ENCODE measurements at regions not wholly inside any gene's neighbourhood (a gene's known extent, or its start where the extent isn't known, plus 50 kb on each side); places are given as distances from the start of the nearest gene placed in this dataset.
"Not testable (repeated sequence)": the region's sequence is repeated elsewhere in the genome, so short reads cannot be mapped to it uniquely, and the experiment has no call there.

- H3K4me1 ChIP-seq (ENCODE audit: control insufficient read depth in 3 of 3, insufficient read depth in 2 of 3, low read depth in 1 of 3, low read length in 2 of 3) = no peaks in the 10 kb centered on the region
- no peaks in the 10 kb centered on the region for H3K36me3 ChIP-seq (ENCODE audit: control insufficient read depth in 3 of 3, insufficient read depth in 2 of 3, low read depth in 1 of 3, low read length in 3 of 3)
- 3 to 7% (median 4%) methylated on average over 54 to 58 of the region's 58 CpGs for WGBS, 3 donors
- peak overlapping the region in 1 of 3 donors; percentile 23 for H3K27ac ChIP-seq (ENCODE audit: low read depth in 1 of 3, low read length in 2 of 3)
- H3K4me3 ChIP-seq (ENCODE audit: low read depth in 1 of 3, low read length in 3 of 3) = peak overlapping the region in 2 of 3 donors; percentile 12 to 51
- FAIRE-seq (no peak), DNase-seq (peak; percentile 2 to 62)
- H3K9me3 ChIP-seq (ENCODE audit: control insufficient read depth in 2 of 2, insufficient read depth in 1 of 2, low read depth in 1 of 2, low read length in 1 of 2) = no peaks in the 10 kb centered on the region
- H3K27me3 ChIP-seq (ENCODE audit: control insufficient read depth in 3 of 3, insufficient read depth in 3 of 3, low read length in 3 of 3) = peaks cover 0 to 4% (median 0%) of the 10 kb centered on the region in 3 donors
Observed at GRCh38 chr13:22915442-22916082, 265.2 kb upstream of the SGCG start.

GRCh38 chr13:22916276-22916675, 264.5 kb upstream of the SGCG start:
- not testable (repeated sequence) for H3K9me3 ChIP-seq (ENCODE audit: control insufficient read depth in 2 of 2, insufficient read depth in 1 of 2, low read depth in 1 of 2, low read length in 1 of 2)
- WGBS, 3 donors = 43 to 47% (median 47%) methylated on average over 4 of the region's 4 CpGs

GRCh38 chr13:22925881-22926747, 254.7 kb upstream of the SGCG start:
- no peaks in the 10 kb centered on the region for H3K27me3 ChIP-seq (ENCODE audit: control insufficient read depth in 3 of 3, insufficient read depth in 3 of 3, low read length in 3 of 3)
- 13 to 19% (median 18%) methylated on average over 39 to 55 of the region's 55 CpGs for WGBS, 3 donors
- peak overlapping the region in 1 of 3 donors; percentile 30 for H3K4me3 ChIP-seq (ENCODE audit: low read depth in 1 of 3, low read length in 3 of 3)
- H3K4me1 ChIP-seq (ENCODE audit: control insufficient read depth in 3 of 3, insufficient read depth in 2 of 3, low read depth in 1 of 3, low read length in 2 of 3) = no peaks in the 10 kb centered on the region
- no peaks in the 10 kb centered on the region for H3K36me3 ChIP-seq (ENCODE audit: control insufficient read depth in 3 of 3, insufficient read depth in 2 of 3, low read depth in 1 of 3, low read length in 3 of 3)
- peak in 1 of 2 donors; percentile 62 for DNase-seq
- H3K27ac ChIP-seq (ENCODE audit: low read depth in 1 of 3, low read length in 2 of 3) = peak overlapping the region in 1 of 3 donors; percentile 73
- H3K9me3 ChIP-seq (ENCODE audit: control insufficient read depth in 2 of 2, insufficient read depth in 1 of 2, low read depth in 1 of 2, low read length in 1 of 2) = peaks cover 0 to 4% of the 10 kb centered on the region in 2 donors
- FAIRE-seq = no peak

More at GRCh38 chr13:22916276-22916675, 264.5 kb upstream of the SGCG start:
- not testable (repeated sequence) for H3K27ac ChIP-seq (ENCODE audit: low read depth in 1 of 3, low read length in 2 of 3); H3K4me1 ChIP-seq (ENCODE audit: control insufficient read depth in 3 of 3, insufficient read depth in 2 of 3, low read depth in 1 of 3, low read length in 2 of 3); H3K36me3 ChIP-seq (ENCODE audit: control insufficient read depth in 3 of 3, insufficient read depth in 2 of 3, low read depth in 1 of 3, low read length in 3 of 3); FAIRE-seq; H3K27me3 ChIP-seq (ENCODE audit: control insufficient read depth in 3 of 3, insufficient read depth in 3 of 3, low read length in 3 of 3); H3K4me3 ChIP-seq (ENCODE audit: low read depth in 1 of 3, low read length in 3 of 3); DNase-seq

- FAIRE-seq = no peak
- Histone ChIP-seq H3K27ac (ENCODE audit: low read depth in 1 of 3, low read length in 2 of 3) (no peak overlapping the region), H3K4me1 (ENCODE audit: control insufficient read depth in 3 of 3, insufficient read depth in 2 of 3, low read depth in 1 of 3, low read length in 2 of 3) (no peaks in the 10 kb centered on the region), H3K4me3 (ENCODE audit: low read depth in 1 of 3, low read length in 3 of 3) (peak overlapping the region in 1 of 3 donors; percentile 30), H3K9me3 (ENCODE audit: control insufficient read depth in 2 of 2, insufficient read depth in 1 of 2, low read depth in 1 of 2, low read length in 1 of 2) (peaks cover 0 to 4% of the 10 kb centered on the region in 2 donors), H3K27me3 (ENCODE audit: control insufficient read depth in 3 of 3, insufficient read depth in 3 of 3, low read length in 3 of 3) (no peaks in the 10 kb centered on the region), H3K36me3 (ENCODE audit: control insufficient read depth in 3 of 3, insufficient read depth in 2 of 3, low read depth in 1 of 3, low read length in 3 of 3) (no peaks in the 10 kb centered on the region)
- peak in 1 of 2 donors; percentile 28 for DNase-seq
- 28 to 38% (median 34%) methylated on average over 31 to 56 of the region's 56 CpGs for WGBS, 3 donors
Observed at GRCh38 chr13:22926748-22927400, 253.9 kb upstream of the SGCG start.

GRCh38 chr13:22927845-22928244, 252.9 kb upstream of the SGCG start:
- H3K27me3 ChIP-seq (ENCODE audit: control insufficient read depth in 3 of 3, insufficient read depth in 3 of 3, low read length in 3 of 3); H3K4me3 ChIP-seq (ENCODE audit: low read depth in 1 of 3, low read length in 3 of 3); H3K9me3 ChIP-seq (ENCODE audit: control insufficient read depth in 2 of 2, insufficient read depth in 1 of 2, low read depth in 1 of 2, low read length in 1 of 2); H3K27ac ChIP-seq (ENCODE audit: low read depth in 1 of 3, low read length in 2 of 3); H3K4me1 ChIP-seq (ENCODE audit: control insufficient read depth in 3 of 3, insufficient read depth in 2 of 3, low read depth in 1 of 3, low read length in 2 of 3); H3K36me3 ChIP-seq (ENCODE audit: control insufficient read depth in 3 of 3, insufficient read depth in 2 of 3, low read depth in 1 of 3, low read length in 3 of 3); DNase-seq; FAIRE-seq: not testable (repeated sequence)
- 88 to 89% (median 89%) methylated on average over 4 of the region's 4 CpGs for WGBS, 3 donors

GRCh38 chr13:22929381-22930126, 251.2 kb upstream of the SGCG start:
- Histone ChIP-seq H3K27ac (ENCODE audit: low read depth in 1 of 3, low read length in 2 of 3) (no peak overlapping the region), H3K9me3 (ENCODE audit: control insufficient read depth in 2 of 2, insufficient read depth in 1 of 2, low read depth in 1 of 2, low read length in 1 of 2) (peaks cover 0 to 4% of the 10 kb centered on the region in 2 donors), H3K4me1 (ENCODE audit: control insufficient read depth in 3 of 3, insufficient read depth in 2 of 3, low read depth in 1 of 3, low read length in 2 of 3) (no peaks in the 10 kb centered on the region), H3K27me3 (ENCODE audit: control insufficient read depth in 3 of 3, insufficient read depth in 3 of 3, low read length in 3 of 3) (no peaks in the 10 kb centered on the region), H3K36me3 (ENCODE audit: control insufficient read depth in 3 of 3, insufficient read depth in 2 of 3, low read depth in 1 of 3, low read length in 3 of 3) (no peaks in the 10 kb centered on the region), H3K4me3 (ENCODE audit: low read depth in 1 of 3, low read length in 3 of 3) (no peak overlapping the region)
- WGBS, 3 donors = 62 to 81% (median 70%) methylated on average over 7 of the region's 7 CpGs
- FAIRE-seq (no peak), DNase-seq (no peak)

GRCh38 chr13:22931576-22931975, 249.2 kb upstream of the SGCG start:
- H3K27me3 ChIP-seq (ENCODE audit: control insufficient read depth in 3 of 3, insufficient read depth in 3 of 3, low read length in 3 of 3) = no peaks in the 10 kb centered on the region
- no peak overlapping the region for H3K4me3 ChIP-seq (ENCODE audit: low read depth in 1 of 3, low read length in 3 of 3)
- no peaks in the 10 kb centered on the region for H3K36me3 ChIP-seq (ENCODE audit: control insufficient read depth in 3 of 3, insufficient read depth in 2 of 3, low read depth in 1 of 3, low read length in 3 of 3)
- no peak for FAIRE-seq
- no peak for DNase-seq
- peaks cover 0 to 4% of the 10 kb centered on the region in 2 donors for H3K9me3 ChIP-seq (ENCODE audit: control insufficient read depth in 2 of 2, insufficient read depth in 1 of 2, low read depth in 1 of 2, low read length in 1 of 2)
- no peaks in the 10 kb centered on the region for H3K4me1 ChIP-seq (ENCODE audit: control insufficient read depth in 3 of 3, insufficient read depth in 2 of 3, low read depth in 1 of 3, low read length in 2 of 3)
- 80 to 86% (median 84%) methylated on average over 1 of the region's 1 CpG for WGBS, 3 donors
- no peak overlapping the region for H3K27ac ChIP-seq (ENCODE audit: low read depth in 1 of 3, low read length in 2 of 3)

All from small intestine (tissue), 7 donors.